ENCODE measurements at regions not wholly inside any gene's neighbourhood (a gene's known extent, or its start where the extent isn't known, plus 50 kb on each side); places are given as distances from the start of the nearest gene placed in this dataset.

DNA sequence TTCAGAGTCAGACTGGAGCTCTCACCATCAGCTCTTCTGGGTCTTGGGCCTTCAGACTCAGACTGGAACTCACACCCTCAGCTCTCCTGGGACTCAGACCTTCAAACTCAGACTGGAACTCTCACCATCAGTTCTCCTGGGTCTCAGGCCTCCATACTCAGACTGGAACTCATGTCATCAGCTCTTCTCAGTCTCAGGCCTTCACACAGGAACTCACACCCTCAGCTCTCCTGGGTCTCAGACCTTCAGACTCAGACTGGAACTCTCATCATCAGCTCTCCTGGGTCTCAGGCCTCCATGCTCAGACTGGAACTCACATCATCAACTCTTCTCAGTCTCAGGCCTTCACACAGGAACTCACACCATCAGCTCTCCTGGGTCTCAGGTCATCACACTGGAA lies 147.2 kb upstream of the MXRA5 start:
- TF ChIP-seq, protein P1, sequence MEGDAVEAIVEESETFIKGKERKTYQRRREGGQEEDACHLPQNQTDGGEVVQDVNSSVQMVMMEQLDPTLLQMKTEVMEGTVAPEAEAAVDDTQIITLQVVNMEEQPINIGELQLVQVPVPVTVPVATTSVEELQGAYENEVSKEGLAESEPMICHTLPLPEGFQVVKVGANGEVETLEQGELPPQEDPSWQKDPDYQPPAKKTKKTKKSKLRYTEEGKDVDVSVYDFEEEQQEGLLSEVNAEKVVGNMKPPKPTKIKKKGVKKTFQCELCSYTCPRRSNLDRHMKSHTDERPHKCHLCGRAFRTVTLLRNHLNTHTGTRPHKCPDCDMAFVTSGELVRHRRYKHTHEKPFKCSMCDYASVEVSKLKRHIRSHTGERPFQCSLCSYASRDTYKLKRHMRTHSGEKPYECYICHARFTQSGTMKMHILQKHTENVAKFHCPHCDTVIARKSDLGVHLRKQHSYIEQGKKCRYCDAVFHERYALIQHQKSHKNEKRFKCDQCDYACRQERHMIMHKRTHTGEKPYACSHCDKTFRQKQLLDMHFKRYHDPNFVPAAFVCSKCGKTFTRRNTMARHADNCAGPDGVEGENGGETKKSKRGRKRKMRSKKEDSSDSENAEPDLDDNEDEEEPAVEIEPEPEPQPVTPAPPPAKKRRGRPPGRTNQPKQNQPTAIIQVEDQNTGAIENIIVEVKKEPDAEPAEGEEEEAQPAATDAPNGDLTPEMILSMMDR (IDR thresholded peaks at IDR 0.05): no peak
- no peak for TF ChIP-seq EZH2 (IDR thresholded peaks at IDR 0.05; ENCODE audit: borderline replicate concordance, insufficient read depth, low read depth, low read length, poor library complexity, severe bottlenecking)
